GM13976 (cell line): ENCODE measurements at regions not wholly inside any gene's neighbourhood (a gene's known extent, or its start where the extent isn't known, plus 50 kb on each side); places are given as distances from the start of the nearest gene placed in this dataset.

Experiments
- DNase-seq: peaks from one replicate; pipeline ENCODE4 v3.0.0; 2012; ENCODE audit warnings: low spot score
- in situ Hi-C: fragments of 300-500 bp; cut with MboI; formaldehyde crosslinking; loops from one replicate; pipeline ENCODE4 v1.12.0; 2022; ENCODE audit warnings: low sequenced_read_pairs, mixed read lengths, inconsistent platforms; ENCODE audit not compliant: unreplicated experiment
- TF ChIP-seq, protein P1 (sequence below): IDR thresholded peaks from 2 replicates; pipeline ENCODE4 v1.5.1; 2012; ENCODE audit warnings: borderline replicate concordance, mild to moderate bottlenecking; ENCODE audit not compliant: insufficient read depth; ENCODE audit errors: extremely low read depth, missing control alignments, control extremely low read depth

DNA sequence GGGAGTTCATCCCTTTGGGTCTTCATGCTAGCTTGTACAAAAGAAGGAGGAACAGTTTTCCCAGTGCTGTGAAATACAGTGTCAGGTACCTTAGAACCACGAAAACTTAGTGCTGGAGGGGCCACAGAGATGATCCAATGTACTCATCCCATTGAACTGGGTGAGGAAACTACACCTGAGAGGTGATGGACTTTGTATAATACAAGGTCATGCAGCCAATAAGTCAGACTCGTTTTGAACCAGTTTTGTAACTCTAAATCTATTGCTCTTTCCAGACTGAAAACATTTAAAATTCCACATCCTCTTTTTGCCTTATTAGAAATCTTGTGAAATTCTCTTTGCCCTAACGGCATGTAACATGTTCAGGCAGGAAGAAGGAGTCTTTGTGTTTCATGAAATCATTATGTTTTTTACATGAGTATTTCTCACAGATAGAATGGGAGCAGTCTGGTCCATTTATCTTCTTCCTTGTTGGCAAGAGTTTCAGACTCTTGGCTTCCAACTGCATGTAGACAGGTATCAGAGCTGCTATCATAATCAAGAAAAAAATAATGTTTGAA lies 146.8 kb upstream of the FBXL7 start:
- no peak for DNase-seq
- TF ChIP-seq, protein P1, sequence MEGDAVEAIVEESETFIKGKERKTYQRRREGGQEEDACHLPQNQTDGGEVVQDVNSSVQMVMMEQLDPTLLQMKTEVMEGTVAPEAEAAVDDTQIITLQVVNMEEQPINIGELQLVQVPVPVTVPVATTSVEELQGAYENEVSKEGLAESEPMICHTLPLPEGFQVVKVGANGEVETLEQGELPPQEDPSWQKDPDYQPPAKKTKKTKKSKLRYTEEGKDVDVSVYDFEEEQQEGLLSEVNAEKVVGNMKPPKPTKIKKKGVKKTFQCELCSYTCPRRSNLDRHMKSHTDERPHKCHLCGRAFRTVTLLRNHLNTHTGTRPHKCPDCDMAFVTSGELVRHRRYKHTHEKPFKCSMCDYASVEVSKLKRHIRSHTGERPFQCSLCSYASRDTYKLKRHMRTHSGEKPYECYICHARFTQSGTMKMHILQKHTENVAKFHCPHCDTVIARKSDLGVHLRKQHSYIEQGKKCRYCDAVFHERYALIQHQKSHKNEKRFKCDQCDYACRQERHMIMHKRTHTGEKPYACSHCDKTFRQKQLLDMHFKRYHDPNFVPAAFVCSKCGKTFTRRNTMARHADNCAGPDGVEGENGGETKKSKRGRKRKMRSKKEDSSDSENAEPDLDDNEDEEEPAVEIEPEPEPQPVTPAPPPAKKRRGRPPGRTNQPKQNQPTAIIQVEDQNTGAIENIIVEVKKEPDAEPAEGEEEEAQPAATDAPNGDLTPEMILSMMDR = no peak
- in situ Hi-C loops = no loop called here

DNA sequence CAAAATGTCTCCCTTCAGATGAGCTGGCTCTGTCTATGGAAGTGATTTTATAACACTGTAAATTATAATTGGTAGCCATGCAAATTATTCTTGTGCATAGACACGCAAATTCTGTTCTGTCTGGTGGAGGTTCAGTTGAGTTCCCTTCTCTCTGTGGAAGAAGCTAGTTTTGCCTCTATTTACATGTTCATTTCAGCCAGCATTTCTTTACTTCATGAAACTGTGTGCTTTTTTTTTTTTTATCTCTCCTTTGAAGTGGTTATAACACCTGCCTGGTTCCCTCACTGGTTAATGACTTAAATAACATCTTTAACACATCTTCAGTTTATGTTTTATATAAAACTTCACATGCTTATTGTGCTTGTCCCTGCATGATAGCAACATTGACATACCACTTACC lies 149.4 kb upstream of the FBXL7 start:
- TF ChIP-seq, protein P1 = no peak
- in situ Hi-C loops = no loop called here

DNA sequence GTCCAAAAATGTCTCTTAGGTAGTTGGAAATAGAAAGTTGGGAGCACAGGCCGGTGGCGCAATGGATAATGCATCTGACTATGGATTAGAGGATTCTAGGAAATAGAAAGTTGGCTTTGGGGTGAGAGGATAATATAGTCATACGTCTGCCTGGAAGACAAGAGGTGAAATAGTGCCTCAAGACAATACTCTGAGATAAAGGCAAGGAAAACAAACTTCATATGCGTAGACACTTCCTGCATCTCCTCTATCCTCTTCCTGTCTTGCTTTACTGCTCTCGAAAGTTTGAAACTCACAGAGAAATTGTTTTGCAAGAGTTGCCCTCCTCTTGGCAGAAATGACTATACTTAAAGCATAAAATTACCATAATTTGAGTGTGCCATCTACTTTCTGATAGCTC lies 153.2 kb upstream of the FBXL7 start:
- in situ Hi-C loops = no loop called here
- TF ChIP-seq, protein P1 = no peak
- DNase-seq = no peak

More for the DNA sequence above, 149.4 kb upstream of the FBXL7 start:
- DNase-seq = no peak

DNA sequence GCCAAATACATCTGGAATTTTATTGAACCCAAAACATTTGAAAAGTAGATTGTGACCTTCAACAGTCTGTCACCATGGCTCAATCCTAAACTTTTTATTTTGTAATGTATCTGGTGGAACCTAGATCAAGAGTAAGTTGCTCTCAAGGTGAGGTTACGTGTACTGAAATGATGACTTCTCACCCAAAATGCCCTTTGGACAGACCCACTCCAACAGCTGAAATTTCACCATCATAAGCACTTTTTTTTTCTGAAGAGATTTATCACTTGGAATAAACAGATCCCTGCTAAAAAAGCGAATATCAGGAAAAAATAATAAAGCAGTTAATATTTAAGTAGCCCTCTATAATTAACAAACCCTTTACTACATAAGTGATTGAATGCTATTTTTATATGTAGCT lies 155.0 kb upstream of the FBXL7 start:
- no peak for DNase-seq
- in situ Hi-C loops = no loop called here
- TF ChIP-seq, protein P1 = no peak

DNA sequence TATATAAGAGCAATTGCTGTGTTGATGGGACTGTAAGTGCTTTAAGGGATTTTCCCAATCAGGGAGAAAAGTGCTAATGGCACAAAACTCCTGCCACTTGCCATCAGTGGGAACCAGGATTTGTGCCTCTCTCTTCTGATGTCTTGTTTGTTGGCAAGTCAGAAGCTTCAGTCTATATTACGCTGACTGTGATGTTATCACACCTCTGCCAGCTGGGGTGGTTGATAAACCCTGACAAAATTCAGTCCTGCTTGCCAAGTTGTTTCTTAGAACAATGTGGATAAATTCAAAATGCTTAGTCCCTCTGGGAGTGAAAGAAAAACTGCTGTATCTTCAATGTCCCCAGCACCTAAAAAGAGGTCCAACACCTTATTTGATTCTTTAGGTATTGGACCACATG lies 161.4 kb upstream of the FBXL7 start:
- no peak for DNase-seq
- TF ChIP-seq, protein P1 = no peak
- in situ Hi-C loops = no loop called here

DNA sequence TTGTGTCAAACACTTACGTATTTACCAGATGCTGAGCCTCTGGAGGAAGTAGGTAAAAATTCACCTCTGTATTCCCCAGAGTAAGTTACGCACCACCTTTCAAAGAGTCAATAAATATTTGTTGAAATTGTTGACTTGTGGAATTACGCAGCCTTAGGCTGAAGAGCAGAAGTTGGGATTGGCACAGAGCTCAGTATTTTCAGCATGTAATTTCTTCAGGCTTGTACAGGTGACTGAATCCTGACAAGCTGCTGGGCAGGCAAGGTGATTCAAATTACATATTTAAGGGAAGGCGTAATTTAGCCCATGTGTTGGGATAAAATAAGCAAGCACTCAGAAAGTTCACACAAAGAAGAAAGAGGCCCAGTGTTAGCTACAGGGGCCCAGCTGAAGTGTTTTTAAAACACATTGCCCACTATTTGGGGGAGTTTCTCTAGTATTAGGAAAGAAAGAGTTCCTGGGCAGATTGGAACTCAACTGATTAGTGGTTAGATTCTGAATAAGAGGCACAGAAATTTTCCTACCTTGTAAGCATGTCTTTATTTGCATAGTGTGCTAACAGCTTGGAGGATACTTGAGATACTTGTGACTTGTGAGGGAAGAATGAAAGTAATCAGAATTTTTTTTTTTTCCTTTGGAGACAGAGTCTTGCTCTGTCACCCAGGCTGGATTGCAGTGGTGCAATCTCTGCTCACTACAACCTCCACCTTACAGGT lies 165.3 kb upstream of the FBXL7 start:
- in situ Hi-C loops = no loop called here
- TF ChIP-seq, protein P1 = no peak
- no peak for DNase-seq

DNA sequence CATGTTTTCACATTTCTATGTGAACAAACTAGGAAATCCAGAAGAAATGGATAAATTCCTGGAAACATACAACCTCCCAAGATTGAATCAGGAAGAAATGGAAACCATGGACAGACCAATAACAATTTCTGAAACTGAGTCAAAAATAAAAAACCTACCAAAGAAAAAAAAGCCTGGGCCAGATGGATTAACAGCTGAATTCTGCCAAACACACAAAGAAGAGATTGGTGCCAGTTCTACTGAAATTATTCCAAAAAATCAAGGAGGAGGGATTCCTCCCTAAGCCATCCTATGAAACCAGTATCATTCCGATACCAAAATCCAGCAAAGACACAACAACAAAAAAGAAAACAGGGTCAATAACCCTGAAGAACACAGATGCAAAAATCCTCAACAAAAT lies 166.9 kb upstream of the FBXL7 start:
- TF ChIP-seq, protein P1 = no peak
- in situ Hi-C loops = no loop called here
- no peak for DNase-seq
